Keratinocyte (primary cell): ENCODE measurements at regions not wholly inside any gene's neighbourhood (a gene's known extent, or its start where the extent isn't known, plus 50 kb on each side); places are given as distances from the start of the nearest gene placed in this dataset.

Experiments
- DNase-seq: peaks from one replicate; pipeline ENCODE4 v3.0.0-alpha.2; 2011; ENCODE audit warnings: low read depth, missing footprints, low spot score
- FAIRE-seq: peaks from 2 replicates; lab custom pipeline; 2011; peaks lifted over from hg19 to GRCh38; lab: Jason Lieb, UNC
- H2AFZ ChIP-seq: 2 replicates; pipeline ENCODE4 v1.6.0; 2012; ENCODE audit warnings: low read length, control low read depth, inconsistent platforms; ENCODE audit not compliant: control insufficient read depth
- H3K27ac ChIP-seq: 2 replicates; pipeline ENCODE4 v1.5.1; 2011; ENCODE audit warnings: low read length; ENCODE audit not compliant: control insufficient read depth, insufficient read depth
- H3K27me3 ChIP-seq: 3 replicates; pipeline ENCODE4 v1.6.0; 2011; ENCODE audit warnings: low read length; ENCODE audit not compliant: control insufficient read depth, insufficient read depth; ENCODE audit errors: extremely low read depth
- H3K36me3 ChIP-seq, 2 experiments: 2 replicates in 1 of 2; 3 replicates in 1 of 2; pipeline ENCODE4 v1.5.1; 2011; ENCODE audit warnings: low read length in 2 of 2, mild to moderate bottlenecking in 1 of 2; ENCODE audit not compliant: control insufficient read depth in 2 of 2, insufficient read depth in 2 of 2; ENCODE audit errors: extremely low read depth in 1 of 2
- H3K4me1 ChIP-seq: 3 replicates; pipeline ENCODE4 v1.5.1; 2011; ENCODE audit warnings: low read length; ENCODE audit not compliant: control insufficient read depth, insufficient read depth; ENCODE audit errors: extremely low read depth
- H3K4me2 ChIP-seq: 3 replicates; pipeline ENCODE4 v1.6.0; 2011; ENCODE audit warnings: low read depth, low read length; ENCODE audit not compliant: control insufficient read depth, insufficient read depth; ENCODE audit errors: extremely low read depth
- H3K4me3 ChIP-seq, 3 experiments: fragments of 200-600 bp in 1 of 3; sonication (generic) in 1 of 3; 2 replicates in 2 of 3; 3 replicates in 1 of 3; pipeline ENCODE4 v1.5.1; 2011 to 2016; ENCODE audit warnings: low read length in 3 of 3, mild to moderate bottlenecking in 3 of 3, control low read depth in 2 of 3, inconsistent platforms in 1 of 3, low read depth in 1 of 3, mixed read lengths in 1 of 3, mixed run types in 1 of 3, moderate library complexity in 1 of 3; ENCODE audit not compliant: control insufficient read depth in 2 of 3, insufficient read depth in 2 of 3; ENCODE audit errors: extremely low read depth in 1 of 3
- H3K79me2 ChIP-seq: 2 replicates; pipeline ENCODE4 v1.6.0; 2012; ENCODE audit warnings: low read length; ENCODE audit not compliant: control insufficient read depth, insufficient read depth
- H3K9ac ChIP-seq: 3 replicates; pipeline ENCODE4 v1.6.0; 2011; ENCODE audit warnings: low read length; ENCODE audit not compliant: control insufficient read depth, insufficient read depth; ENCODE audit errors: extremely low read depth
- H3K9me1 ChIP-seq: 3 replicates; pipeline ENCODE4 v1.6.0; 2011; ENCODE audit warnings: low read length; ENCODE audit not compliant: control insufficient read depth, insufficient read depth; ENCODE audit errors: extremely low read depth
- H3K9me3 ChIP-seq: 2 replicates; pipeline ENCODE4 v1.5.1; 2012; ENCODE audit warnings: low read depth, low read length; ENCODE audit not compliant: control insufficient read depth
- H4K20me1 ChIP-seq: 3 replicates; pipeline ENCODE4 v1.6.0; 2011; ENCODE audit warnings: low read length; ENCODE audit not compliant: control insufficient read depth, insufficient read depth; ENCODE audit errors: extremely low read depth
- EZH2 ChIP-seq: IDR thresholded peaks from one replicate; pipeline ENCODE4 v1.6.1; 2012; ENCODE audit warnings: inconsistent platforms, mild to moderate bottlenecking, low read length, moderate library complexity
- dilution Hi-C: fragments of 300-500 bp; cut with MboI; formaldehyde crosslinking; loops from one replicate; pipeline ENCODE4 v1.7.0; 2020; ENCODE audit warnings: low sequenced_read_pairs; ENCODE audit not compliant: extremely low pct_ligation_motif_present
- TF ChIP-seq, protein P1 (sequence below), 3 experiments: IDR thresholded peaks in 1 of 3; conservative IDR thresholded peaks in 1 of 3; optimal IDR thresholded peaks in 1 of 3; 2 replicates in 2 of 3; 3 replicates in 1 of 3; pipeline versions ENCODE3 to v1.5.1; 2011; ENCODE audit warnings: low read length in 3 of 3, mild to moderate bottlenecking in 3 of 3, moderate library complexity in 2 of 3, control low read depth in 1 of 3, inconsistent platforms in 1 of 3; ENCODE audit not compliant: insufficient read depth in 2 of 3; ENCODE audit errors: extremely low read depth in 1 of 3

DNA sequence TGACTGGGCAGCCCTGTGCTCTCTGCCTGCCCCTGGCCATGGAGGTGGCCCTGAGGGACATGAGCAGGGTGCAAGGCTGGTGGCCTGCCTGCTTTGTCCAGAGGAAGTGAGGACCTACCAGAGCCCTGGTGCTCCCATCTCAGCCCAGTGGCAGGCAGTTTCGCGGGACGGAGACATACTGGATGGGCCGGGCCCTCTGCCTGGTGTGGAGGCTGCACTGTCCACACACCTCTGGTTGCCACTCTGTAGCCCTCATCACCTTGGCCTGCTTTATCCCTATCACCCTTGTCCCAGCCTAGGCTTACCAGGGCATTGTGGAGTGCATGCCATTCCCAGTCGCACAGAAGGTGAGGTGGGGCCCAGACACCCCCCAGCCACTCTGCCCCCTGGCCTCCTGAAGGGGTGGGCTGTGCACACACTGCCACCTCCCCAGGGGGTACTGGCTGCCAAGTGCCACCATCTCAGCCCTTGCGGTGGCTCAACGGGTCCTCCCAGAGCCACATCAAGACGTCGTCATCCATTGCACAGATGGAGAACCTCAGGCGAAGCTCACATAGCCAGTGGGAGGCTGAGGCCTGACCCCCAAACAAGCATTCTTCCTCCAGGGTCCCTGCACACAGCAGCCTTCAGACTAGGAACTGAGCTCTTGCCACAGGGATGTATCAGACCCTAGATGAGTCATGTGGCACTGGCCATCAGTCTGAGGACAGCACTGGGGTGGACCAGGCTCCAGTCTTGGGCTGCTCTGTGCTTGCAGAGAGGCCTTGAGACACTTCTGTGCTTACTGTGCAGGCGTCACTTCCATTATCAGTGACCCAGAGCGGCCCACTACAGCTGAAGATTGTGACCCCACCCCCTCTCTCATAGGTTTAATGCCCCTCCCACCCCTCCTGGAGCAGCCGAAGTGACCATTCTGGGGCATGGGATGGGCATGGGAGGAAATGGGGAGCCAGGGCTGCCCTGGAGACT lies 176.1 kb downstream of the IGLL1 start:
- Histone ChIP-seq H3K79me2 (no peaks in the 10 kb centered on the region), H3K36me3 (no peaks in the 10 kb centered on the region), H4K20me1 (no peaks in the 10 kb centered on the region), H3K4me2 (no peak overlapping the region), H3K9ac (no peak overlapping the region), H3K4me1 (peaks cover 2% of the 10 kb centered on the region), H3K4me3 (no peak overlapping the region), H2AFZ (no peak overlapping the region), H3K9me3 (no peaks in the 10 kb centered on the region), H3K27me3 (no peaks in the 10 kb centered on the region), H3K27ac (no peak overlapping the region), H3K9me1 (no peaks in the 10 kb centered on the region)
- no peak for DNase-seq
- dilution Hi-C loops: no loop called here
- TF ChIP-seq EZH2: no peak
- FAIRE-seq: no peak

- no peak overlapping the region for H3K27ac ChIP-seq
- no peak for FAIRE-seq
- H3K9me1 ChIP-seq: no peaks in the 10 kb centered on the region
- no peaks in the 10 kb centered on the region for H4K20me1 ChIP-seq
- no peak overlapping the region for H2AFZ ChIP-seq
- no peaks in the 10 kb centered on the region for H3K79me2 ChIP-seq
- no peaks in the 10 kb centered on the region for H3K27me3 ChIP-seq
- TF ChIP-seq, protein P1, sequence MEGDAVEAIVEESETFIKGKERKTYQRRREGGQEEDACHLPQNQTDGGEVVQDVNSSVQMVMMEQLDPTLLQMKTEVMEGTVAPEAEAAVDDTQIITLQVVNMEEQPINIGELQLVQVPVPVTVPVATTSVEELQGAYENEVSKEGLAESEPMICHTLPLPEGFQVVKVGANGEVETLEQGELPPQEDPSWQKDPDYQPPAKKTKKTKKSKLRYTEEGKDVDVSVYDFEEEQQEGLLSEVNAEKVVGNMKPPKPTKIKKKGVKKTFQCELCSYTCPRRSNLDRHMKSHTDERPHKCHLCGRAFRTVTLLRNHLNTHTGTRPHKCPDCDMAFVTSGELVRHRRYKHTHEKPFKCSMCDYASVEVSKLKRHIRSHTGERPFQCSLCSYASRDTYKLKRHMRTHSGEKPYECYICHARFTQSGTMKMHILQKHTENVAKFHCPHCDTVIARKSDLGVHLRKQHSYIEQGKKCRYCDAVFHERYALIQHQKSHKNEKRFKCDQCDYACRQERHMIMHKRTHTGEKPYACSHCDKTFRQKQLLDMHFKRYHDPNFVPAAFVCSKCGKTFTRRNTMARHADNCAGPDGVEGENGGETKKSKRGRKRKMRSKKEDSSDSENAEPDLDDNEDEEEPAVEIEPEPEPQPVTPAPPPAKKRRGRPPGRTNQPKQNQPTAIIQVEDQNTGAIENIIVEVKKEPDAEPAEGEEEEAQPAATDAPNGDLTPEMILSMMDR (optimal IDR thresholded peaks at IDR 0.05 in 1 of 3, IDR thresholded peaks at IDR 0.05 in 1 of 3, conservative IDR thresholded peaks at IDR 0.05 in 1 of 3; ENCODE audit: extremely low read depth in 1 of 3, insufficient read depth in 2 of 3, low read length in 3 of 3): no peak
- no peak for TF ChIP-seq EZH2
- H3K4me3 ChIP-seq: no peak overlapping the region
- H3K36me3 ChIP-seq: no peaks in the 10 kb centered on the region
- H3K9me3 ChIP-seq: no peaks in the 10 kb centered on the region
- no peak overlapping the region for H3K9ac ChIP-seq
- DNase-seq: no peak
- dilution Hi-C loops: no loop called here
- H3K4me1 ChIP-seq: peaks cover 2% of the 10 kb centered on the region
- peak overlapping the region; percentile 45 for H3K4me2 ChIP-seq
Measured at GRCh38 chr22:23403152-23403719, 176.9 kb downstream of the IGLL1 start.
